Astrocyte (in vitro differentiated cells and primary cell): ENCODE measurements at regions not wholly inside any gene's neighbourhood (a gene's known extent, or its start where the extent isn't known, plus 50 kb on each side); places are given as distances from the start of the nearest gene placed in this dataset.

Experiments used
- EZH2 ChIP-seq: IDR thresholded peaks from 2 replicates; pipeline ENCODE4 v1.6.1; 2012; ENCODE audit warnings: mild to moderate bottlenecking, low read length, inconsistent platforms; ENCODE audit not compliant: insufficient read depth
- TF ChIP-seq, protein P1 (sequence below): IDR thresholded peaks from 2 replicates; pipeline ENCODE4 v1.5.1; 2011; ENCODE audit warnings: low read depth, mild to moderate bottlenecking, inconsistent platforms, low read length, moderate library complexity; ENCODE audit not compliant: insufficient read depth

DNA sequence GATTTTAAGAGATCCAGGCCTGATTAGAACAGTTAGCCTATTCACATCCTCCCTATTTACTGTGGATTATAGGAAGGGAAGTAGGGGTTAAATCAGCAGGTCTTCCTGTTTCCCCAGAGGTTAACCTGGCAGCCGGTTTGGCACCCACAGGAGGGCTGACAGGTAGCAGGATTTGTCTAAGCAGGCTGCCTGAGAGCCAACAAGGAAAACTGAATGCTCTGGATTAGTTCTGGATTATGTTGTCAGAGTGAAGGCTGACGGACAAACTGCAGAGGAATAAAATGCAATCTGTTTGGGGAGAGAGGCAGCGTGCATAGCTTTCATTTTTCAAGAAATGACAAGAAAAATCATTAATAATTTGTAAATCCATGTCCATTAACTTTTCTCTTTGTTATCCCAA is 397.1 kb upstream of the FAM241A start:
- TF ChIP-seq, protein P1, sequence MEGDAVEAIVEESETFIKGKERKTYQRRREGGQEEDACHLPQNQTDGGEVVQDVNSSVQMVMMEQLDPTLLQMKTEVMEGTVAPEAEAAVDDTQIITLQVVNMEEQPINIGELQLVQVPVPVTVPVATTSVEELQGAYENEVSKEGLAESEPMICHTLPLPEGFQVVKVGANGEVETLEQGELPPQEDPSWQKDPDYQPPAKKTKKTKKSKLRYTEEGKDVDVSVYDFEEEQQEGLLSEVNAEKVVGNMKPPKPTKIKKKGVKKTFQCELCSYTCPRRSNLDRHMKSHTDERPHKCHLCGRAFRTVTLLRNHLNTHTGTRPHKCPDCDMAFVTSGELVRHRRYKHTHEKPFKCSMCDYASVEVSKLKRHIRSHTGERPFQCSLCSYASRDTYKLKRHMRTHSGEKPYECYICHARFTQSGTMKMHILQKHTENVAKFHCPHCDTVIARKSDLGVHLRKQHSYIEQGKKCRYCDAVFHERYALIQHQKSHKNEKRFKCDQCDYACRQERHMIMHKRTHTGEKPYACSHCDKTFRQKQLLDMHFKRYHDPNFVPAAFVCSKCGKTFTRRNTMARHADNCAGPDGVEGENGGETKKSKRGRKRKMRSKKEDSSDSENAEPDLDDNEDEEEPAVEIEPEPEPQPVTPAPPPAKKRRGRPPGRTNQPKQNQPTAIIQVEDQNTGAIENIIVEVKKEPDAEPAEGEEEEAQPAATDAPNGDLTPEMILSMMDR: no peak
- no peak for TF ChIP-seq EZH2
